Activated effector memory CD4-positive, alpha-beta T cell treated with Interleukin-2 at 50 U/mL for 16 hours (primary cell): ENCODE measurements at regions not wholly inside any gene's neighbourhood (a gene's known extent, or its start where the extent isn't known, plus 50 kb on each side); places are given as distances from the start of the nearest gene placed in this dataset.
"Not testable (repeated sequence)": the region's sequence is repeated elsewhere in the genome, so short reads cannot be mapped to it uniquely, and the experiment has no call there.

Experiments used
- DNase-seq: peaks from one replicate; pipeline ENCODE4 v3.0.0-alpha.2; 2020

DNA sequence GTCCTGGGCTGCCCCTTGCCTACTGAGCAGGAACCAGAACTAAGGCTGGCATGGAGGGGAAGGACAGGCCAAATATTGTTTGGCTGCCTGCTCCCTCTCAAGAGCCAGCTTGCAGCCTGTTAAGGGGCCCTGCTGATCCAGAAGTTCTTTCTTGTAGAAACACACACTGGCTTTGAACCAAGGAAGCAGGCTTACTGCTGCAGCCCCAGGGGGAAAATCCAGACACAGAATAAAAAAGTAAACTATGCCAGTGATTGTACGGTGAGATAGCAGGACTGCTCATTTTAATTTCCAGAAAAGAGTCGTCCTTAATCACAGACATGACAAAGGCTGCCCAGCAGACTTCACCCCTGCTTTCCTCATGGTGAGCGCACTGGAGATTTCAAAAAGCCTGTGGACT, 371.6 kb downstream of the ANAPC1 start:
- not testable (repeated sequence) for DNase-seq

DNA sequence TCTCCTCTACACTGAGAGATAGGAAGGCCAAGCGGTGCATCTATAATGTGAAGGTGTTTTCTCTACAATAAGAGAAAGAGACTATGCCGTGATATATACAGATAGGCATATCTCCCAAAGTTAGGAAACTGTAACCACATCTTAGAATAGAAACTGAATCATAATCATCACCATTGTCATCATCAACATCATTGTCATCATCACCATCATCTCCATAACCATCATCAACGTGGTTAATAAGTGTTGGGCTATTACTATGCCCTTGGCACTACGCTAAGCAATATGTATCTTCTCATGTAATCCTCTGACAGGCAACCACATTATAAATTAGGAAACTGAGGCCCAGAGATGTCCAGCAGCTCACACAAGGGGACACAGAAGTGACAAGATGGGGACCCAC, 369.9 kb downstream of the ANAPC1 start:
- not testable (repeated sequence) for DNase-seq

DNA sequence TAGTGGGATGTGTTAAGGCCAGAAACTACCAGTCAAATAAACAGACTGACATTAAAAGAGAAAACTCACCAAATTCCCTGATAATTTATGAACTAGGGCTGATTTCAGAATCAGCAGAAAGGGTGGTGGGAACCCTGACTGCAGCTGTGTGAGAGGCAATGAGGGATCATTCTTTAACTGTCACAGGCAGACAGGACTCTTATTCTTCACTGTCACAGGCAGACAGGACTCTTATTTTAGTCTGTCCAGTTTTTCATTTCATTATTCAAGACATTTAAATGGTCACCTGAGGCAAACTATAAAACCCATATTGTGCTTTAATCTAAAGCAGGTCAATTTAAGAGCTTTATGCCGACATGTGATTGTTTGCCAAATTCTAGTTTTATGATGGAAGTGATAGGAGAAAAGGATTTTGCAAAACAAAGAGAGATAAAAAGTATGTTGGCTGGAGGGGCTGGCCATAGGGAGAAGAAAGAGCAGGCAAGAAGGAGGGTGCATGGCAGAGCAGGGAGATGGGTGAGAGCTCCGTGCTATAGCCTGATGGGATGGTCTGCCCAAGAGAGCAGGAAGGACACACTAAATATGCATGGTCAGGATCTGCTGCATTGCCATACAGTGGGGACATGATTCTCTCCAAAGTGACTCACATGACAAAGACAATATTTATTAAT, 366.8 kb downstream of the ANAPC1 start:
- DNase-seq = not testable (repeated sequence)

DNA sequence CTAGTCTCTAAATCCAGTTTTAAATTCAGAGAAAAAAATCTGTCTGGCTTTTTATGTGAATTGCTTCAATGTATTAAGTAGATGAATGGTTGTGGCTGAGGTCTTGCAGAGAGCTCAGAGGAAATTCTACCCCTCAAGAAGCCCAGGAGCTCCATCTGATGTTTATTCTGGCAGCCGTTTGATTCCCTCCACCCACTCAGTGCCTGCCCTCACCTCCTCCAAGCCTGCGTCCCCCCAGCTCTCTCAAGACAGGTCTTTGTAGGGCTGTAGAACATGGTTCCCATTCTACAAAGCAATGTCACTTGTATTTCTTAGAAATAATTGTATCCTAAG, 366.3 kb downstream of the ANAPC1 start:
- not testable (repeated sequence) for DNase-seq

DNA sequence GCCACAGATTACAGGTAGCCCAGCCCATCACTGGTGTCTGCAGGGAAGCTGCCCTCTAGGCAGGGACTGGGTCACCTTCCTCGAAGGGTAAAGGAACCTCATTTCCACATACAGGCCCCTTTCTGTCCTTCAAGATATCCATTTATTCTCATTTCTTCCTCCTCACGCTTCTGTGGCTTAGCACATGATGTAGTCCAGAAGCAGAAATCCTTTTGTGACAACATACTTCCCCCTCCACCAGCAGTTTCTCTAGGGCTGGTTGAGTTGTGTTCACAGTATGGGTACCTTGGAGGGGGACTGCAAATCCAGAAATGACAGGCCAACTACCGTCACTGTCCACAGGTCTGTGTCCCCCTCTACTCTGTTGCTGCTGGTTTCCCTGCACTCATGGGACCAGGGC, 364.9 kb downstream of the ANAPC1 start:
- no peak for DNase-seq

DNA sequence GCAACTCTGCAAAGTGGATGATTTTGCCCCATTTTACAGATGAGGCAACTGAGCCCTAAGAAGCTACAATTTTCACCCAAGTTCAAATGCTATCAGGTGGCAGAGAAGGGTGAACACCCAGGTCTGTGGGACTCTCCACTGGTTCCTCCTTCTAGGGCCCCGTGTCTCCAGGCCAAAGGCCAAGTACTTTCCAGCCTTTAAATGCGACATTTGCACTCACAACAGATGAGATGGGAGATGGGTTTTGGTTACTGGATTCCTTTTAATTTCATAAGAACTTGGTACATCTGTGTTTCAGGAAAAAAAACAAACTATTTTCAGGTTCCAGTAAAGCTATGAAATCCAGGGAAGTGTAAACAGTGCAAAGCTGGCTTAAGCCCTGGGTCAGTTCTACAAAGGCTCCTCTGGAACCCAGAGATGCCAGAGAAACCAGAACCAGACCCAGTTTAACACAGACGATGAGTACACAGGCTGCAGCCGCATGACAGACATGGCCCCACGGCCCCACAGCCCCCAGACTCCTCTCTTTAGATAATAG, 361.7 kb downstream of the ANAPC1 start:
- no peak for DNase-seq

DNA sequence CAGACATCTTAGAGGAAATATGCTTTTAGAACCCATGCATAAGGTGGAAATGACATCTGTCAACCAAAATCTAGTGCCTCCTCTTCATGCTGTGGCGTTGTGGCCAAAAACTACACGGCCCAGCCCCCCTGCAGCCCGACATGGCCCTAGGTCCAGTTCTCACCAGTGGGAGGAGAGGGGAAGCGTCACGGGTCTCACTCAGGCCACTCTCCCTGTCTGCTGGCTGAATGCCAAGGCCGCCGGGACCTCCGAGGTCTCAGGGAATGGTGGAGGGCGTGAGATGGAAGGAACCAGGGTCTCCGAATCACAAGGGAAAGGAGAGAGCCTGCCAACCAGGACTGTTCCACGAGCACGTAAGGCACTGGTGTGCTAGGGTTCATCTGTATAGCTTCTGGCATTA, 361.0 kb downstream of the ANAPC1 start:
- no peak for DNase-seq

DNA sequence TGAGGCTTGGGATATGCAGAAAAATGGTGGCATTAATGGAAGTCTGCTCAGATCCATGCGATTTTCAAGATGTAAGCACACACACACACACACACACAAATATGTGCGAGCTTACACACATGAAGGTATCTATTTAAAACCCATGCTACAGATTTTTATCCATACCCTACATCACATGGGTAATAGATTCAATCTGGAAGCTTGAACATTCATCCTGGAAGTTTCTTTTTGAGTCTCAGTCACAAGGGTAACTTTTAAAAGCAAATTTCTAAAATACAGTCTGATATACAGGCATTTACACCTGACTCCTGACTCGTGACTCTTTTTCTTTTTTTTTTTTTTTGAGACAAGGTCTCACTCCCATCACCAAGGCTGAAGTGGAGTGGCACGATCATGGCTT, 359.0 kb downstream of the ANAPC1 start:
- not testable (repeated sequence) for DNase-seq

DNA sequence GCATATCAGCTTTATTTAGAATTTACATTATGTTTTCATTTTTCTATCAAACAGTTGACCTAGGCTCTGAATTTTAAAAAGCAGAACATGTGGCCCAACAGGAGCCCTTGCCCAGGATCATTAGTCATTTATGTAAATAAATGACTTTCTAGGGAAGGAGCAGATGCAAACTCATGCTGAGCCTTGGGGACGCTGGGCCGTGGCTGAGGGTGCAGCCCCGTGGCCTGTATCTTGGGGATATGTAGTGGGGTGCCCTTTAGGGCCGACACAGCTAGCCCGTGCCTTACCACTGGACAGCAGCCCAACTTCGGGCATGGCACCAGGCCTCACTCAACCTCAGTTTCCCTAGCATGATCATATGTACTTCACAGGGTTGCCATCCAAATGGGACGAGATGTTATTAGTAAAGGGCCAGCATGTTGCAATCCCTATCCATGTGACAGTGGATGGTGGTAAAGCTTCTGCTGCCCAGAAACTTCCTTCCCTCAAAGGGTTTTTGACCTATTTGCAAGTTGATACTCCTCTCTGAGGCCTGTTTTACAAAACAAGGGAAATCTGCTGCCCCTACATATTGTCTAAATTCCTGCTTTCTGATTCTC, 357.9 kb downstream of the ANAPC1 start:
- not testable (repeated sequence) for DNase-seq

DNA sequence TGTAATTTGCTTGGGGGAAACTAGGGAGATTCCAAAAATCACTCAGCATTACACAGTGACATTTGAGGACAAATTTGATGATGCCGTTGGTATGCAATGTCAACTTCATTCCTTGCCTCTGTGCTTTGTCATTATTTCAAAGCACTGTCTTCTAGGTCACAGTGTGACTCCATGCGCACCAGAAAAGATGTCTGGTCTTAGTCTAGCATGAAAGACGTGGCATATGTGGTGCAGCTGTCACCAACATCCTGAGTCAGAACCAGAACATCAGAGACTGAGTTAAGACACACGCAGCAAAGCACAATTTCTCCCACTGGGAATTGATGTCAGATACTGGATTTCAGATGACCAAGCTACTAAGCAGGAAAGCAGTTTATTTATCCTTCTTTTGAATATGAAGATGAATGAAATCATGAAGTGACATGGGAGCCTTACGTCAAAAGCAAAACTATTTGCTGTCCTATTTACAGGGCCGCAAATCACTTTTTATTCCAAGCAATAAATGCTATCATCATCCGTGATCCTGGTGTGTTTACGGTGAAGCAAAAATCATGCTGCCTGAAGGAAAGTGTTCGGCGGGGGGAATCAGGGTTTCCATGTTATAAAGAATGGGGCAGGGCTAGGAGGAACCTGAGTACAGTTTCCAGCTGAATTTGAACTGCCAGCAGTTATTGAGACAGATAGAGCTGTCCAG, 356.1 kb downstream of the ANAPC1 start:
- not testable (repeated sequence) for DNase-seq

DNA sequence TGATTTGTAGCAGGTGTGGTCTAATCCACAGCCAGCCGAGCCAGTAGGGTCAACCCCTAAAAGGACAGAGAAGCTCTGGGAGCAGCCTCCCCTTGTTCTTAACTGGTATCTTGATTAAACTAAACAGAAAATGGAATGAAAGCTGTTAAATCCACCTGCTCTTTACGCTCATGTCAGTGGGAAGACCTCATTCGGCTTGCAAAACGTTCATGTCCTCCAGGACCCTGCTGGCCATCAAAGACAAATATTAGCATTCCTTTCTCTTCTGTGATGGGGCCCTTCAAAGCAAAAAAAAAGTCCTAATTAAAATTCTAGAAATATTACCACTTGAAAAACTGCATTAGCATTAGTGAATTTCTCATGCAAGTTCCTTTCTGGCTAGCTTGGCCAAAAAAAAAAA, 355.0 kb downstream of the ANAPC1 start:
- not testable (repeated sequence) for DNase-seq

DNA sequence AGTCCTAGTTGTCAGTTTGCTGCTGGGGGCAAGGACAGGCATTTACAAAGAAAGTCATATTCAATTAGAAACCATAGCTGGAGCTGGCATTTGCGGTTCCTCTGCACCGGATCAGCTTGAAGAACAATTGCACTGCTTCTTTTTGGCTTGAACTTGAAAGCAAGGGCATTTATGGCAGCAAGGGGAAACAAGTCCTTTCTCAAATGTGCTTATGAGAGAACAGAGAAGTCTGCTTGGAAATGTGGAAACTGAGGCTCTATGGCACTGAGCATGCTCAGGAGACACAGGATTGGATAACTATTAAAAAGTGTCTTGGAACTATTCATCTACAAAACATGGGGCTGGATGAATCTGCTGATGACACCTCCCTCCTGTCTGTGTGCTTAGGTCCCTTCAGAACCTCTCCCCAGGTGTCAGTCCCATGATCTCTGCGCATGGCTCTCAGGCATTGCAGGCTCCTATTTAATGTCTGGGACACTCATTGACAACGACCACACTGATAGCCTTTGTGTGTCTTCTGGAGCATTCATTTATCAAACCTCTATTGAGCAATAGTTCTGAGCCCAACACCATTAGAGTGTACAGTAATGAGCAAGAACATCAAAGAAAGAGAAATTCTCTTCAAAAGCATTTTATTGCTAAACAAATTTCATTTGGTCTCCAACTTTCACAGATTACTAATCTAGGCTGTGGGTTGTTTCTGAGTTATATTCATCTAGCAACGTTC, 353.6 kb downstream of the ANAPC1 start:
- DNase-seq = not testable (repeated sequence)

DNA sequence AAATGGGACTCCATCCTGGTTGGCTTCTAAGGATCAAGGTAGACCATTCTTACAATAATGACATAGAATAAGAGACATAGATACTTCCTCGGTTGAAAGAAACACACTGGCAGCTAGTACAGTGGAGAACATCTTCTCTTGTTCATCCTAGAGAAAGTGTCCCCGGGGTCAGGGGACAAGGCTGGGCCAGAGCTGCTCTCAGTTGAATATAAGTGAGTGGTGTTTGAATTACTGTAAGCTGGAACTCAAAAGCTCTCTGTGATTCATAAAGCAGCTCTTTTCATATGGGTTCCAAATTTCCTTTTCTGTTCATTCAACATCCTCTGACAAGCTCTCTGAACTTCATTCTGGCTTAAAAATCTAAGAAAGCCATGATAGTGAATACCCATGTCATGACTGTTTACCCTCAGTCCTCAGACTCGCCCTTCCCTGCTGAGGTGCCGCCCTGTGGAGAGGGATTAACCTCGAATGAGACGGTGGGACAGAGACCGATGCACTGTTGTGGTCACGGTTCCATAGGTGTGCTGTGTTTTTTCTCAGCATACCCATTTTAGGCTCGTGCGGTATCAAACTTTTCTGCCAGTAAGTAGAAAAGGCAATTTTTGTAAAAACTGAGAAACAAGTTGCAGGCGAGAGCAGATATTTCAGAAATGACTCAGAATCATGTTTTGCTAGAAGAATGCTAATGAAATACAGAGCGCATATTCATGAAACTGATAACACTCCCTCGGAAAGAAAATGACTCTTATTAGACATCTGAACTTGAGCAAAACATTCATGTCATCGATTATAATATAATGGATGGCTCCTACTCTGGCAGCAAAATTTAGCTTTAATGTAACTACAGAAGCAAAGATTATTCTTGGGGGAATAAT, 351.1 kb downstream of the ANAPC1 start:
- not testable (repeated sequence) for DNase-seq

DNA sequence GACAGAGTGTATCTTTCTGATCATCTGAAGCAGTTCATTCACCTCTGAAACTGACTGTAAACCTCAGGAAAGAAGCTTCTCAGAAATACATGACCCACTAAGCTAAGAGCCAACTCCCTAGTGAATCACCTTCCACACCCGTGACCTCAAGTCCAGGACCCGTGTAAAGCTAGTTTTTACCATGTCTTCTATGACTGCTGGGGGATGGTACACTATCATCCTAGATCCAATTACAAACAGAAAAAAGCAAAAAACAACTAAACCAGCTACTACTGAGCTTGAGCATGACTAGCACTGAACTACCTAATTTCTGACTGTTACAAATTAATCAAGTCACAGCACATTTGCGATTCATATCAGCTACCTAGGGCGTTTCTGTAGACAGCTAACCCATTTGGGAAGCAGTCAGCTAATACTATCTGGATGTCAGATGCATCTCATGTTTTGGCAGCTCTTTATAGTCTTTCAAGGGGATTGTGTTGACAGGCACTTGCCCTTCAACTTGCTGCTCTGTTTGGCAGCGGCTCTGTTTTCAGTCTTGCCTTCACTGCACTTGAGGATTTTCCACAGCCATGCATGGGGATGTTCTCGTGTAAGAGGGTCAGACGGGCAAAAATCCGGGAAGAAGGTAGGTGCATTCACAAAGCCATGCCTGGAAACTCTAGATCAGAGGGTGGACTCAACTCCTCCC, 350.3 kb downstream of the ANAPC1 start:
- not testable (repeated sequence) for DNase-seq

DNA sequence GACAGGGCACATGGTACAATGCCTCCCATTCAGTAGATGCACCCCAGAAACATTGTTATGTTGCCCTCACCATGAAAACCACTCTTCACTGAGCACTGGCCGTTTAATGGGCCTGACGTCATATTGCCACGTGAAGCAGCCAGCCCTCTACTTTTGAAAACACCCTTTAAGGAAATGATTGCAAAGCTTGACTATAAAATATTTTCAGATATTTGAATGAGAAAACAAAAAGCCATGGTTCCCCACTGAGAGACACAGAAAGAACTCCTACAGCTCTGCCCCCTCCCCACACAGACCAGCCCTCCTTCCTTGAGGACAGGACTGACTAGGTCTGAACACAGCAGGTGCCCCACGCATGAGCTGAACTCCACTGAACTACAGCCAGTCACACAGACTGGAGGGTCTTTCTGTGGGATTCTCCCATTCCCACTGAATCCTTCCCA, 349.1 kb downstream of the ANAPC1 start:
- no peak for DNase-seq

DNA sequence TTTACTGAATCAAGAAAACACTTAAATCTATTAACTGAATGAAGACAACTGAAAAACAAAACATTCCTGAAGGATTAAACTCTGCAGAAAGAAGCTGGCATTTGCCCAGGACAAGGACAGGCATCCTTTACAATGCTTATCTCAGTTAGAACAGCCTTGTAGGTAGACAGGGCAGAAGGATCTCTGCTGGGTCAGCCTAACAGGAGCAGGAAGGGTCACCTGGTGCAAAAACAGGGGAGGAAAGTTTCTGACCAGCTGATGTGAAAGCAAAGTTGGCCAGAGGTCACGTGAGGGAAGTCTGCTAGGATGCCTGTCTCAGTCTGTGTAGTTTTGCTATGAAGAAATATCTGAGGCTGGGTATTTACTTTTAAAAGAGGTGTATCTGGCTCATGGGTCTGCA, 348.6 kb downstream of the ANAPC1 start:
- DNase-seq = no peak

DNA sequence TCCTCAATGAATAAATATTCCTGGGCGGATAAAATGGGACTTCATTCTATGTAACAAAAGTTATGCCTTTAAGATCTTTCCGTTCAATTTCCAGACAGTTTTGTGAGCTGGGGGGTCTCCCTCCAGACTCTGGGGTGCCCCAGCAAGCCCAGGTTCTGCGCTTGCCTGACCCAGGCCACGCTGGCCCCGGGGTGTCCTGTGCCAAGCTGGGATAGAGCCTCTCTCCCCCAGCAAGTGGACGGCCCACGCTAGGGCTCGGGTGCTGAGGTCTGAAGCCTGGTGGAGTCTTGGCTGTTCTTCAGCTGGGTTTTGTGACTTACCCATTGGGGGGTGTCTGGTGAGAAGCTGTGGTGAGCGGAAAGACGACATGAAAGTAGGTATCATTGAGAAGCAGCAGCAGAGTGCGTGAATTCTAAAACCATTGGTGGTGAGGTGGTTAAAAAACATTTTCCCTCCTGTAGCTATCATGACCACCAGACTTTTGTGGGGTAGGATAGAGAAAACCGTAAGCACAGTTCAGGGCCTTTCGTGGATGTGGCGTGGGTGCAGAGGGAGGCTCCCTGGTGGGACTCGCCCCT, 346.8 kb downstream of the ANAPC1 start:
- no peak for DNase-seq

DNA sequence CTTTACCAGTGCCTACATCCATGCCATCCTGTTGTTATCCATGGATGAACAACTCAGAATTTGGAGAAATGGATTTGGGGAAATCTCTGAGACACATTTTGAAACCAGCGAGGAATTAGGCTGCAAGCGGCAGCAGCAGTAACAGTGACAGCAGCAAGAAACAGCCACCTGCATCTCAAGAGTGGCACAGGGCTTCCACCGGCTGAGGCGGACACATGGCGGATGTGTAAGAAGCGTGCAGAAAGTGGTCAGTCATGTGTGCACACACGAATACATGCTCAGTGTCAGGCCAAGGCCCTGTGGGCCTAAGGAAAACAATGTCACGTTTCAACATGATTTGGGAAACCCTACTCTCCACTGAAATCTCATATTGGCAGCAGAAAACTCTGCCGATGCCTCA, 344.0 kb downstream of the ANAPC1 start:
- not testable (repeated sequence) for DNase-seq

DNA sequence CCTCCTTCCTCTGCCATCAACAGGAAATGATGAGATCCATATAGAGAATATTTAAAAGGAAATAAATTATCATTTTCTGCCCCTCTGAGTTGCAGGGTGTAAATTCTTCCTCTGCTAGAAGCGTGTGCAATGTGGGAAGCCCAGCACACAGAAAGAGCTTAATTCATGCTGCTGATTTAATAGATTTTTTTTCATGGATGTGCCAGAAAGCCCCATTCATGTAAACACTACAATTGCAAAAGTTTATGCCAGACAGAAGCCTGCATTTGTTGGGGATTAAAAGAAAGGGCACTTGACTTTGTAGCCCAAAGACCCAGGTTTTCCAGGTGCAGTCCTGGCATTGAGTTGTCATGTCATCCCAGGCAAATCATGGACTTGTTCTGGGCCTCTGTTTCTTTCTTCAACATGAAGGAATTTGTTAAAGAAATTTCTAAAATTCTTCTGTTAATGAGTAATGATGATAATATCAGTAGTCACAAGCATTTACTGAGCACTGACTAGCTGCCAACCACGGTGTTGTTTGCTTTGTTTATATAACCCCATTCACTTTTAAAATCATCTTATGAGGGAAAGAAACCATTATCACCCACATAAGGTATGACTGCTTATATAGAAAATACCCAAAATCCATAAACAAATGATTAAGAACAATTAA, 341.7 kb downstream of the ANAPC1 start:
- not testable (repeated sequence) for DNase-seq

DNA sequence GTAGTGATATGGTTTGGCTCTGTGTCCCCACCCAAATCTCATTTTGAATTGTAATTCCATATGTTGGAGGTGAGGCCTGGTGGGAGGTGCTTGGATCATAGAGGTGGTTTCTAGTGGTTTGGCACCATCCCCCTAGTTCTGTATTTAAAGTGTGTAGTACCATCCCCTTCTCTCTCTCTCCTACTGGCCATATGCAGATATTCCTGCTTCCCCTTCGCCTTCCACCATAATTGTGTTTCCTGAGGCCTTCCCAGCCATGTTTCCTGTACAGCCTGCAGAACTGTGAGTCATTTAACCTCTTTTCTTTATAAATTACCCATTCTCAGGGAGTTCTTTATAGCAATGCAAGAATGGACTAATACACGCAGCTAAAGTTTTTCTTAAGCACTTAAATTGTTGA, 340.0 kb downstream of the ANAPC1 start:
- DNase-seq = not testable (repeated sequence)
